GM18517 (cell line): ENCODE measurements at regions not wholly inside any gene's neighbourhood (a gene's known extent, or its start where the extent isn't known, plus 50 kb on each side); places are given as distances from the start of the nearest gene placed in this dataset.
"Not testable (repeated sequence)": the region's sequence is repeated elsewhere in the genome, so short reads cannot be mapped to it uniquely, and the experiment has no call there.

ENCODE experiments used
- ATAC-seq: cut with Tn5 transposase; IDR thresholded peaks from one replicate; pipeline ENCODE4 v1.9.1; 2021; ENCODE audit warnings: mild to moderate bottlenecking, moderate library complexity; ENCODE audit not compliant: unreplicated experiment

GRCh38 chr1:244316986-244317655 is 134.6 kb downstream of the ADSS2 start:
- ATAC-seq = no peak

DNA sequence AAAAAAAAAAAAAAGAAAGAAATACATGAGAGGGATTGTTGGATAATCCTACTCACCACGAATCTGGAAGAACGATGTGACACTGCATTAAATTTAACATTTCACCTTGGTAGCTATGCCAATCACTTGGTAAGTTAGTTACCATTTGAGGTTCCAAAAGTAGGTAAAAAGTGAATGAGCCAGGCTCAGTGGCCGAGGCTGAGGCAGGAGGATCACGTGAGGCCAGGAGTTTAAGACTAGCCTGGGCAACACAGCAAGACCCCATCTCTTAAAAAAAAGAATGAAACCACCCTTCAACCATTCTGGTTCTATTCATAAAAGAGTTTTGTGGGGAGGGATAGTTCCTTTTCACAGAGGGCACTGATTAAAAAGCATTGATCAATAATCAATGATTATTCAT is 133.6 kb downstream of the ADSS2 start:
- ATAC-seq = no peak

DNA sequence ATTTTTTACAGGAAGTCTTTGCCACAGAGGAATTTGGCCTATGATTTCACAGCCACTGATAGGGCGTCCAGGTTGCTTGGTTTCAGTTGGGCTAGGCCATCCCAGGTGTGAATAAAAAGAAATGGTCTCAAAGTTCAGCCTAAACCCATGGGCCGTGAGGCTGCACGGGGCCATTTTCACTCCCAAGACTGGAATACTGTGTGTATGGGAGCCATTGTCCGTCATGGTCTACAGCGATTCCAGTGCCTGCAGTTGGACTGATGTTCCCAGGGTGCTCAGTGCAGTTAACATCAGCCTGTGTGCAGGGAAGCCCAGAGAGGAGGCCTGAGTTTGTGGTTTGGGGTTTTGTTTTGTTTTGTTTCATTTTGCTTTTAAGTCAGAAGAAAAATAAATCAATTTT is 133.2 kb downstream of the ADSS2 start:
- ATAC-seq = no peak

DNA sequence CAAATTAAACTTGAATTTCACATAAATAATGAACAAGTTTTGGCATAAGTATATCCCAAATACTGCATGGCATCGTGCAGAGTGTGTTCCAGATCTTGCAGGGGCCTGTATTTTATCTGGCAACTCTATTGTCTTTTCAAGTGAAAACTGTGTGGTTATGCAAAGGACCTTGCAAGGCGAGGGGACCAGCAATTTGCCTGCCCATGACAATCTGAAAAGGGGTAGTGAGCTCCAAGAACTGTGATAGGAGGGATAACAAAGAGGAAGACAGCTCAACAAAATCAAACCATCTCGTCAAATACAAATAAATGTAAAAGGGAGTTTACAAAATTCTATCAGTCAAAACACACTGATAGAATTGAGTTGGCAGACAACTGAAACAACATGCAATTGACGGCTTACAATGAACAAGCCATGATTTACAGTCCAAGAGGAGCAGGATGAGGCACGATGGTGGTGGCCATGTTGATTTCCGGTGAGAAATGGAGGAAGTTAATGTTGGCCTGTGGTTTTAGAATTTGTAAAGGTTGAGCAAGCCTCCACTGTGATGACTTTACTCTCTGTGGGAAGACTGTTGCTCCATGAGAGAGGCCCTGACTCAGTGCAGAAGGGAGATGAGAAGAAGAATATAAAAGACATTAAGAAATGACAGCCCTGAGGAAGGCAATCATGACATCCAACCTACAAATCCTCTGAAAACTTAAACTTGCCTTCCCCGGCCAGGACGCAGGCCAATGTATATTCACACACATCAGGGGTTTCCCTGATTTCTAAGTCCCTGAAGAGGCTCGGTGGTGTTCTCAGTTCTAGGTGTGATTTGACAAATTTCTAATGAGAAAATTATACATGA is 132.2 kb downstream of the ADSS2 start:
- peak; percentile 75 for ATAC-seq

DNA sequence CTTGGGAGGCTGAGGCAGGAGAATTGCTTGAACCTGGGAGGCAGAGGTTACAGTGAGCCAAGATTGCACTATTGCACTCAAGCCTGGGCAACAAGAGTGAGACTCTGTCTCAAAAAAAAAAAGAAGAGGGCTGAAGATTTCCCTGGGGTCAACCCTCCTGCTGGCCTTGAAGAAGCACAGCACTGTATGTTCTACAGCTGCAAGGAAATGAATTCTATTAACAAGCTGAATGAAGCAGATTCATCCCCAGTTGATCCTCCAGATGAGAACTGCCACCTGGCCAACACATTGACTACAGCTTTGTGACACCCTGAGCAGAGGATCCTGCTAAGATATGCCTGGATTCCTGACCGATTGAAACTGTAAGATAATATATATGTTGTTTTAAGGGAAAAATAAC is 129.5 kb downstream of the ADSS2 start:
- no peak for ATAC-seq

- ATAC-seq = no peak
Measured at GRCh38 chr1:244322791-244323521, 128.8 kb downstream of the ADSS2 start.

GRCh38 chr1:244324176-244324883 is 127.4 kb downstream of the ADSS2 start:
- peak; percentile 1 for ATAC-seq

GRCh38 chr1:244325056-244325758 is 126.5 kb downstream of the ADSS2 start:
- ATAC-seq = peak; percentile 82

GRCh38 chr1:244326757-244327156 is 125.0 kb downstream of the ADSS2 start:
- ATAC-seq = no peak

GRCh38 chr1:244327533-244327932 is 124.2 kb downstream of the ADSS2 start:
- no peak for ATAC-seq

DNA sequence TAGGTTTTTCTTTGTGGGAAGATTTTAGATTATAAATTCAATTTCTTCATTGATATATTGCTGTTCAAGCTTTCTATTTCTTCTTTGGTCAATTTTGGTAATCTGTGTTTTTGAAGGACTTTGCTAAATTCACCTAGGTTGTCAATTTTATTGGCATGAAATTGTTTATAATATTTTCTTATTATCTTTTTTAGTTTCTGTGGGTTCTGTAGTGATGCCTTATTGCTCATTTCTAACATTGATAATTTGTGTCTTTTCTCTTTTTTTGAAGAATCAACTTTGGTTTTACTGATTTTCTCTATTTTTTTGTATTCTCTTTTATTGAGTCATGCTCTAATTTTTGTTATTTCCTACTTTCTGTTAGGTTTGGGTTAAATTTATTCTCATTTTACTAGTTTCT is 123.2 kb downstream of the ADSS2 start:
- ATAC-seq = no peak

GRCh38 chr1:244329591-244330317 is 122.0 kb downstream of the ADSS2 start:
- ATAC-seq = no peak

GRCh38 chr1:244330318-244330625 is 121.4 kb downstream of the ADSS2 start:
- no peak for ATAC-seq

GRCh38 chr1:244332761-244333160 is 118.9 kb downstream of the ADSS2 start:
- not testable (repeated sequence) for ATAC-seq

DNA sequence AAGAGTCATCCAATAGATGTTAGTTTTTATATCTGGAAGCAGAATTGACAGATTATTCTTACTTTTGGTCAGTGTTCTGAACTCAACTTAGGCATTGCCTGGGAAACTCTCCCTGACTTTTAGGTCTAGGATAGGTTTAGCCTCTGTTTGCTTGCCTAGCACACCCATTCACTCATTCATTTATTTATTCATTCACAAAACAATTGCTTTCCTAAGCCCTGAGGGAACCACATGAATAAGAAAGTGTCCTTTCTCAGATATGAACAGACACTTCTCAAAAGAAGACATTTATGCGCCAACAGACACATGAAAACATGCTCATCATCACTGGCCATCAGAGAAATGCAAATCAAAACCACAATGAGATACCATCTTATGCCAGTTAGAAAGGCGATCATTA is 117.4 kb downstream of the ADSS2 start:
- ATAC-seq = not testable (repeated sequence)

GRCh38 chr1:244334842-244335241 is 116.9 kb downstream of the ADSS2 start:
- not testable (repeated sequence) for ATAC-seq

DNA sequence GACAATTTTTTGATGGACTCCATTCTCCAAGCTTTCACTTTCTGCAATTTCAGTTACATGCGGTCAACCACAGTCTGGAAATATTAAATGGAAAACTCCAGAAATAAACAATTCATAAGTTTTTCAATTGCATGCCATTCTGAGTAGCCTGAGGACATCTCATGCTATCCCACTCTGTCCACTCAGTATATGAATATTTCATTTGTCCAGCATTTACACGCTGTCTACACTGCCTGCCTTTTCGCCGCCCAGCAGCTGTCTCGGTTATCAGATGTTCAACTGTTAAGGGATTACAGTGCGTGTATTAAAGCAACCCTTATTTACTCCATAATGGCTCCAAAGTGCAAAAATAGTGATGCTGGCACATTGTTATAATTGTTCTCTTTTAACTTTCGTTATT is 116.3 kb downstream of the ADSS2 start:
- no peak for ATAC-seq

- no peak for ATAC-seq
Measured at GRCh38 chr1:244336232-244336899, 115.3 kb downstream of the ADSS2 start.

- ATAC-seq = no peak
Measured at GRCh38 chr1:244337839-244338238, 113.9 kb downstream of the ADSS2 start.
